ENCODE measurements at regions not wholly inside any gene's neighbourhood (a gene's known extent, or its start where the extent isn't known, plus 50 kb on each side); places are given as distances from the start of the nearest gene placed in this dataset.

DNA sequence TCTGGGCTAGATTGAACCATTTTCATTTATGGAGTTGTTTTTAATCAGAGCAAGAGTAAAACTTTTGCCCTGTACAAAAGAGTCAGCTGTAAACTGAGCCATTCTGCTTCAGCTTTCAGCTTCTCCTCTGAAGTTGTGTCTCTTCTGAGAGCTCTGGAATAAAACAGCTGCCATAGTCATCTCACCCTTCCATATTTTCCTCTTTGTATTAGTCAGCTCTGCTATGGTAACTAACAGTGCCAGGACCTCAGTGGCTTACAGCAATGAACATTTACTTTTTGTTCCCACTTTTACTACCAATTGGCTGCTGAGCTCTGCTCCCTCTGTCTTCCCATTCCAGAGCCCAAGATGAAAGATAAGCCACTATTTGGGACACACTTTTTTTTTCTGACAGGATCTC lies 178.5 kb downstream of the DAD1 start:
- ATAC-seq (no peak), FAIRE-seq (no peak), DNase-seq (ENCODE audit: low spot score) (no peak)
- no peaks in the 10 kb centered on the region for H3K27me3 ChIP-seq (ENCODE audit: control insufficient read depth in 1 of 2, insufficient read depth in 2 of 2, low read length in 2 of 2)
- BruUV-seq (replicated peaks) = no TSS peak
- H3K9me3 ChIP-seq (ENCODE audit: low read length) = no peaks in the 10 kb centered on the region
- H3K4me3 ChIP-seq (replicated peaks in 1 of 3; ENCODE audit: insufficient read depth in 1 of 3, low read depth in 2 of 3, low read length in 3 of 3) = no peak overlapping the region
- intact Hi-C loops (cut with micrococcal nuclease; ENCODE audit: unreplicated experiment) (no loop called here), in situ Hi-C loops (cut with HindIII; ENCODE audit: extremely low pct_ligation_motif_present, low pct_unique_long_range_greater_than_20kb) (no loop called here)
- ChIA-PET CTCF (ENCODE audit: low intra/inter-chr PET ratio, low total read pairs) (no interaction called here), POLR2A (no interaction called here)
- H3K9ac ChIP-seq (ENCODE audit: insufficient read depth, low read depth, low read length) = no peak overlapping the region
- no peak overlapping the region for H3K27ac ChIP-seq (ENCODE audit: extremely low read length, insufficient read depth, low read length)
- no peaks in the 10 kb centered on the region for H3K4me1 ChIP-seq (ENCODE audit: insufficient read depth, low read length)
- H2AFZ ChIP-seq (ENCODE audit: low read length) = no peak overlapping the region
- no peak overlapping the region for H3K4me2 ChIP-seq (ENCODE audit: low read depth, low read length)
- H3K36me3 ChIP-seq (replicated peaks in 1 of 2; ENCODE audit: control insufficient read depth in 1 of 2, insufficient read depth in 2 of 2, low read length in 2 of 2) = no peaks in the 10 kb centered on the region
- TF ChIP-seq ZNF138 (CRISPR knock-in tag; IDR thresholded peaks at IDR 0.05; ENCODE audit: low read depth) (no peak), ZNF7 (CRISPR knock-in tag; IDR thresholded peaks at IDR 0.05) (no peak), ZNF766 (CRISPR knock-in tag; IDR thresholded peaks at IDR 0.05; ENCODE audit: borderline replicate concordance) (no peak), SOX13 (IDR thresholded peaks at IDR 0.05) (no peak), SOX13 (CRISPR knock-in tag; conservative IDR thresholded peaks at IDR 0.05 in 1 of 2, IDR thresholded peaks at IDR 0.05 in 1 of 2) (no peak), ZNF3 (CRISPR knock-in tag; IDR thresholded peaks at IDR 0.05) (no peak), IKZF5 (CRISPR knock-in tag; IDR thresholded peaks at IDR 0.05) (no peak)
- H3K79me2 ChIP-seq (ENCODE audit: insufficient read depth, low read length) = no peaks in the 10 kb centered on the region
- no peaks in the 10 kb centered on the region for H4K20me1 ChIP-seq (ENCODE audit: insufficient read depth, low read length)

GRCh38 chr14:22409006-22409405 lies 180.0 kb downstream of the DAD1 start:
- Histone ChIP-seq H3K27me3 (ENCODE audit: control insufficient read depth in 1 of 2, insufficient read depth in 2 of 2, low read length in 2 of 2) (no peaks in the 10 kb centered on the region), H3K79me2 (ENCODE audit: insufficient read depth, low read length) (no peaks in the 10 kb centered on the region), H2AFZ (ENCODE audit: low read length) (no peak overlapping the region), H3K27ac (ENCODE audit: extremely low read length, insufficient read depth, low read length) (no peak overlapping the region), H4K20me1 (ENCODE audit: insufficient read depth, low read length) (no peaks in the 10 kb centered on the region), H3K9me3 (ENCODE audit: low read length) (no peaks in the 10 kb centered on the region), H3K9ac (ENCODE audit: insufficient read depth, low read depth, low read length) (no peak overlapping the region), H3K36me3 (replicated peaks in 1 of 2; ENCODE audit: control insufficient read depth in 1 of 2, insufficient read depth in 2 of 2, low read length in 2 of 2) (no peaks in the 10 kb centered on the region), H3K4me1 (ENCODE audit: insufficient read depth, low read length) (no peaks in the 10 kb centered on the region), H3K4me3 (replicated peaks in 1 of 3; ENCODE audit: insufficient read depth in 1 of 3, low read depth in 2 of 3, low read length in 3 of 3) (no peak overlapping the region), H3K4me2 (ENCODE audit: low read depth, low read length) (no peak overlapping the region)
- ATAC-seq = no peak
- no peak for DNase-seq (ENCODE audit: low spot score)
- FAIRE-seq = no peak
- no peak for TF ChIP-seq CREB3 (CRISPR knock-in tag; IDR thresholded peaks at IDR 0.05)
- no peak for TF ChIP-seq KLF16 (CRISPR knock-in tag; IDR thresholded peaks at IDR 0.05)
- TF ChIP-seq STAT5B (CRISPR knock-in tag; IDR thresholded peaks at IDR 0.05) = no peak
- no peak for TF ChIP-seq ZNF720 (CRISPR knock-in tag; IDR thresholded peaks at IDR 0.05)
- no peak for TF ChIP-seq RBAK (CRISPR knock-in tag; IDR thresholded peaks at IDR 0.05)
- BruUV-seq (replicated peaks) = no TSS peak
- intact Hi-C loops (cut with micrococcal nuclease; ENCODE audit: unreplicated experiment) = no loop called here
- ChIA-PET CTCF (ENCODE audit: low intra/inter-chr PET ratio, low total read pairs) (no interaction called here), POLR2A (no interaction called here)
- 64% methylated on average over 3 of the region's 3 CpGs for WGBS (ENCODE audit: low lambda C conversion rate)
- in situ Hi-C loops (cut with HindIII; ENCODE audit: extremely low pct_ligation_motif_present, low pct_unique_long_range_greater_than_20kb) = no loop called here

Data from HepG2 (cell line).